Cardiac muscle cell (in vitro differentiated cells and primary cell): ENCODE measurements at regions not wholly inside any gene's neighbourhood (a gene's known extent, or its start where the extent isn't known, plus 50 kb on each side); places are given as distances from the start of the nearest gene placed in this dataset.

ENCODE experiments used
- DNase-seq, 2 donors: peaks; one replicate each; pipeline versions ENCODE4 v3.0.0 to v3.0.0-alpha.2; 2010 to 2017; ENCODE audit warnings: low read depth in 1 of 2, low spot score in 1 of 2
- H3K27ac ChIP-seq: fragments of 200-600 bp; sonication (generic); 2 replicates; pipeline ENCODE4 v1.5.1; 2016
- H3K27me3 ChIP-seq: fragments of 200-600 bp; sonication (generic); 2 replicates; pipeline ENCODE4 v1.6.0; 2016; ENCODE audit warnings: control low read depth
- H3K36me3 ChIP-seq: fragments of 200-600 bp; sonication (generic); 2 replicates; pipeline ENCODE4 v1.5.1; 2016; ENCODE audit warnings: control low read depth
- H3K4me1 ChIP-seq: fragments of 200-600 bp; sonication (generic); 2 replicates; pipeline ENCODE4 v1.8.1; 2017; ENCODE audit warnings: low read depth, mild to moderate bottlenecking, mixed run types
- H3K4me3 ChIP-seq: fragments of 200-600 bp; sonication (generic); 2 replicates; pipeline ENCODE4 v1.5.1; 2016; ENCODE audit warnings: mild to moderate bottlenecking
- H3K9me3 ChIP-seq: fragments of 200-600 bp; sonication (generic); 2 replicates; pipeline ENCODE4 v1.5.1; 2017; ENCODE audit warnings: low read depth, mild to moderate bottlenecking, control low read depth
- CTCF ChIP-seq: IDR thresholded peaks from 2 replicates; pipeline ENCODE4 v1.5.1; 2012; ENCODE audit warnings: low read depth, mild to moderate bottlenecking, low read length

DNA sequence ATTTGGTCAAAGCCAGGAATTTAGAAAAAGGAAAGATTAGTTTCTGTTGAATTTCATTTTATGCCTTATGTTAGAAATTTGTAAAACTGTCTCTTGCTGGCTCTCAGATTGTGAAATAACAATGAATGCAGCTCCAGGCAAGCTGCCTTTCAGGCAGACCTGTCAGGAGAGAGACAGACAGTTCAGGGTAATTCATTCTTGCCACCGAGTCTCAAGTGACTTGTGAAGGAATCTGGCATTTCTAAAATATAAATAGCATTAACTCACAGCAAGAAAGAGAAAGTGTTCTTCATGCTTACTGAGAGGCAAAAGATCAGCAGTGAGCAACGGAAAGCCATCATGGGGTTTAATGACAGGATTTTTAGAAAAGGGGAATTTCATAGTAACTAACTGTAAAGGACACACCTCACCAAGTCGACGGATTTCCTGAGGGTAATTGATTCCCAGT is 442.3 kb upstream of the AKR1E2 start:
- H3K9me3 ChIP-seq, result no peaks in the 10 kb centered on the region
- no peaks in the 10 kb centered on the region for H3K36me3 ChIP-seq
- no peak for TF ChIP-seq CTCF
- no peaks in the 10 kb centered on the region for H3K27me3 ChIP-seq
- peaks cover 5% of the 10 kb centered on the region for H3K4me1 ChIP-seq
- DNase-seq, result peak; percentile 7 to 18
- no peak overlapping the region for H3K27ac ChIP-seq
- no peak overlapping the region for H3K4me3 ChIP-seq

DNA sequence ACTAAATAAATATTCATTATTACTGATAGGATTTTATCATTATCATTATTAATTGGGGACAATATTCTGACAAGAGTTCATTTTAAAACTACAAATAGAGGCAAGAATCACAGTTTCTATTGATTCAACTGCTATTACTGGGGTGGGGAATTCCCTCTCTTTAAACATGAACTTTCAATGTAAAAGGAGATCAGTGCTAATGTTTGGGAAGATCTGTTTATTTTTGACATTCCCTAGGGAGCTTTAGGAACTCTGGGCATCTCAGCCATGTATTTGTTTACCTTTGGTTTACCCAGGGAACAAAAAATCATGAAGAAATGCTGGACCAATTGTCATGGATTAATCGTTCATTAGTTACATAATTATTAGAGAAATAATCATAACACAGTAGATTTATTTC is 443.2 kb upstream of the AKR1E2 start:
- no peaks in the 10 kb centered on the region for H3K9me3 ChIP-seq
- no peaks in the 10 kb centered on the region for H3K27me3 ChIP-seq
- H3K4me1 ChIP-seq, result peaks cover 5% of the 10 kb centered on the region
- TF ChIP-seq CTCF, result no peak
- no peaks in the 10 kb centered on the region for H3K36me3 ChIP-seq
- no peak overlapping the region for H3K4me3 ChIP-seq
- no peak for DNase-seq
- no peak overlapping the region for H3K27ac ChIP-seq

DNA sequence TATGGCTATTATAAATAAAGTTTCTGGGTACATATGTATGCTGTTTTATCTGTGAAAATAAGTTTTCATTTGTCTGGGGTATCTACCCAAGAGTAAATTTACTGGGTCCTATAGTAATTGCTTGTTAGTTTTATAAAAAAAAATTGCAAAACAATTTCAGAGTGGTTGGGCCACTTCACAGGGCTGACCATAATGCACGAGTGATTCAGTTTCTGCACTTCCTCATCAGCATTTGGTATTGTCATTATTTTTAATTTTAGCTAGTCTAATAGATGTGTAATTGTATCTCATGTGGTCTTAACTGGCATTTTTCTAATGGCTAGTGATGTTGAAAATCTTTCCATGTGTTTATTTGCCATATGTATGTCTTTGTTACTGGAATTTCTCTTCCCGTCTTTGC is 452.4 kb upstream of the AKR1E2 start:
- Histone ChIP-seq H3K27me3 (peaks cover 3% of the 10 kb centered on the region), H3K4me1 (no peaks in the 10 kb centered on the region), H3K36me3 (no peaks in the 10 kb centered on the region), H3K27ac (no peak overlapping the region), H3K4me3 (no peak overlapping the region), H3K9me3 (no peaks in the 10 kb centered on the region)
- no peak for DNase-seq
- TF ChIP-seq CTCF, result no peak

GRCh38 chr10:4373098-4373497 is 452.9 kb upstream of the AKR1E2 start:
- no peaks in the 10 kb centered on the region for H3K9me3 ChIP-seq
- H3K36me3 ChIP-seq, result no peaks in the 10 kb centered on the region
- TF ChIP-seq CTCF, result no peak
- H3K27me3 ChIP-seq, result peaks cover 3% of the 10 kb centered on the region
- H3K27ac ChIP-seq, result no peak overlapping the region
- peak in 1 of 2 donors; percentile 23 for DNase-seq
- no peak overlapping the region for H3K4me3 ChIP-seq
- no peaks in the 10 kb centered on the region for H3K4me1 ChIP-seq

- DNase-seq, result peak in 1 of 2 donors; percentile 99
- Histone ChIP-seq H3K4me1 (no peaks in the 10 kb centered on the region), H3K27ac (no peak overlapping the region)
These were observed 453.4 kb upstream of the AKR1E2 start for GRCh38 chr10:4372601-4373000.

More at GRCh38 chr10:4372601-4373000, 453.4 kb upstream of the AKR1E2 start:
- Histone ChIP-seq H3K36me3 (no peaks in the 10 kb centered on the region), H3K4me3 (no peak overlapping the region), H3K27me3 (peaks cover 3% of the 10 kb centered on the region), H3K9me3 (no peaks in the 10 kb centered on the region)
- no peak for TF ChIP-seq CTCF
